Nephron progenitor cell (in vitro differentiated cells): ENCODE measurements at regions not wholly inside any gene's neighbourhood (a gene's known extent, or its start where the extent isn't known, plus 50 kb on each side); places are given as distances from the start of the nearest gene placed in this dataset.

Experiments used
- DNase-seq: peaks from one replicate; pipeline ENCODE4 v3.0.0; 2021
- H3K27ac Mint-ChIP-seq: 2 replicates; pipeline ENCODE4 v1.8.0; 2021; ENCODE audit warnings: mild to moderate bottlenecking, moderate library complexity, mixed read lengths
- H3K27me3 Mint-ChIP-seq: 2 replicates; pipeline ENCODE4 v1.8.0; 2021; ENCODE audit warnings: mild to moderate bottlenecking, low read depth, mixed read lengths; ENCODE audit not compliant: poor library complexity
- H3K36me3 Mint-ChIP-seq: 2 replicates; pipeline ENCODE4 v1.8.0; 2021; ENCODE audit warnings: low read depth, mixed read lengths
- H3K4me1 Mint-ChIP-seq: 2 replicates; pipeline ENCODE4 v1.8.0; 2021; ENCODE audit warnings: mixed read lengths
- H3K4me3 Mint-ChIP-seq: 2 replicates; pipeline ENCODE4 v1.8.0; 2021; ENCODE audit warnings: mild to moderate bottlenecking, moderate library complexity, mixed read lengths
- H3K9me3 Mint-ChIP-seq: 2 replicates; pipeline ENCODE4 v1.8.0; 2021; ENCODE audit warnings: mild to moderate bottlenecking, moderate library complexity, mixed read lengths
- CTCF ChIP-seq: fragments of 200-600 bp; sonication (generic); IDR thresholded peaks from 2 replicates; pipeline ENCODE4 v1.5.0; 2021; ENCODE audit warnings: antibody characterized with exemption

DNA sequence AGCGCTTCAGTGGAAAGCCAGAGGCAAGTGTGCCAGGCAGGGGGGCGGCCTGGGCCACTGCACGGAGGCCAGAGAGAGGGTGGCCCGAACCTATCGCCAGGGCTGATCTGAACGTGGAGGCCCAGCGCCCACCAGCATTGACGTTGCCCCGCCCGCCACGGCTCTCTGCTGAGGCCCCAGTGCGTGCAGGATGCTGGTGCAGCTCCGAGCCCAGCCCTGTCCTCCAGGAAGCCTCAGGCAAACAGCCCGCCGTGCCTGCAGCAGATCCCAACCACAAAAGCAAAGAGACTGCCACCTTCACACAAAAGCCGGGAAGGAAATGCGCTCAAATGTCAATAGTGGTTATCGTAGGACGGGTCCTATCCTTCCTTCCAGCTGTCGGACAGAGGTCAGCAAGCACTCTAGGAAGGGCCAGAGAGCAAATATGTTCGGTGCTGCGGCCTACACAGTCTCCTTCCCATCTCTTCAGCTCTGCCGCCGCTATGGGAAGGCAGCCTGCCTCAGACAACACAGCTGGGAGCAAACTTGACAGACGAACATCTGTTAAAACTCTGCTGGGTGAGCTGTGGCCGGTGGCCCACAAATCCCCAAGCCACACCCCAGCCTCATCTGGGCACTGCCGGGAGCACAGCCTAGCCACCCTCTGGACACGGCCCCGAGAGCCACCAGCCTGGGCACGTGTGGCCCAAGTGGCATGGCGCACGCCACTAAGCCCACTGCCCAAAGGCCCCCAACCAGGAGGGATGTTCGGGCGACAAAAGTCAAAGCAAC lies 146.2 kb downstream of the CRYBB2 start:
- H3K27ac Mint-ChIP-seq, result peak overlapping the region; percentile 72
- peaks cover 4% of the 10 kb centered on the region for H3K36me3 Mint-ChIP-seq
- DNase-seq, result no peak
- peaks cover 6% of the 10 kb centered on the region for H3K27me3 Mint-ChIP-seq
- no peak for TF ChIP-seq CTCF
- no peaks in the 10 kb centered on the region for H3K9me3 Mint-ChIP-seq
- no peak overlapping the region for H3K4me3 Mint-ChIP-seq
- peaks cover 44% of the 10 kb centered on the region for H3K4me1 Mint-ChIP-seq

DNA sequence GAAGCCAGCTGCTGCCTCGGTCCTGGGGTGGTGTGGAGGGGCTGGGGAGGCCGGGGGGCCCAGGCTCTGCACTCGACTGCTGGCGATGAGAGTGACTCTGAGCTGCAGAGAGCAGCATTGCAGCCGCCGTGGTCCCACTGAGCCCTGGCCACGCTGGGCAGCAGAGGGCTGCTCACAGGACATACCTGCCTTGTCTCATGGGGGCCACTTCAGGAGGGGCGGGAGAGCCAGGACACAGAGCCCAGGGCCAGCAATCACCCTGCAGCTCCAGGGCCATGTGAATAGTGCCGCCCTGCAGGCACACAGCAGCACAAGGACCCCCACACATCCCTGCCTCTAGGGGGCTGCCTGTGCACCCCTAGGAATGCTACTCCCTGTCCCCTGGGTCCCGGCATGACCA lies 147.0 kb downstream of the CRYBB2 start:
- H3K27ac Mint-ChIP-seq, result no peak overlapping the region
- peaks cover 6% of the 10 kb centered on the region for H3K27me3 Mint-ChIP-seq
- H3K9me3 Mint-ChIP-seq, result no peaks in the 10 kb centered on the region
- no peak for TF ChIP-seq CTCF
- DNase-seq, result no peak
- H3K36me3 Mint-ChIP-seq, result peaks cover 9% of the 10 kb centered on the region
- H3K4me1 Mint-ChIP-seq, result peaks cover 44% of the 10 kb centered on the region
- H3K4me3 Mint-ChIP-seq, result no peak overlapping the region

GRCh38 chr22:25366876-25367466 lies 147.5 kb downstream of the CRYBB2 start:
- Mint-ChIP-seq H3K36me3 (peaks cover 11% of the 10 kb centered on the region), H3K27me3 (peaks cover 3% of the 10 kb centered on the region), H3K4me1 (peaks cover 44% of the 10 kb centered on the region), H3K4me3 (no peak overlapping the region), H3K9me3 (no peaks in the 10 kb centered on the region), H3K27ac (no peak overlapping the region)
- DNase-seq, result no peak
- no peak for TF ChIP-seq CTCF

DNA sequence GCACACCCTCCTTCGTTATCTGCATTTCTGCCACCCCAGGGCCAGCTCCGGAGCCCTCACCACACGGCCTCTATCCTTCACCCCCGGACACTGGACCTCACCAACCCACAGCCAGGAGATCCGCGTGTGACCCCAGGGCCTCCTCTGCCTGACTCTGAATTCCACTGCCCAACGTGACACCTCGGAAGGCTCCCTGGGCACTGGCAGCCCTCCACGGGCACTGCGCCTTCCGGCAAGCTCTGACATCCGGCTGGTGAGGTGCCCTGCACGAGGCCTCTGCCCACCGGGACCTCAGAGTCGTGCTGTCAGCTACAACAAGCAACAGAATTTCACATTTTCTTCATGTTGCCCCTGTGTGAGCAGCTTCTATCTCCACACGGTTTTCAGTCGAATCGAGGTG lies 148.3 kb downstream of the CRYBB2 start:
- no peak for DNase-seq
- Mint-ChIP-seq H3K4me1 (peaks cover 44% of the 10 kb centered on the region), H3K9me3 (no peaks in the 10 kb centered on the region), H3K27ac (no peak overlapping the region), H3K36me3 (peaks cover 17% of the 10 kb centered on the region), H3K4me3 (no peak overlapping the region), H3K27me3 (peaks cover 6% of the 10 kb centered on the region)
- TF ChIP-seq CTCF, result no peak

DNA sequence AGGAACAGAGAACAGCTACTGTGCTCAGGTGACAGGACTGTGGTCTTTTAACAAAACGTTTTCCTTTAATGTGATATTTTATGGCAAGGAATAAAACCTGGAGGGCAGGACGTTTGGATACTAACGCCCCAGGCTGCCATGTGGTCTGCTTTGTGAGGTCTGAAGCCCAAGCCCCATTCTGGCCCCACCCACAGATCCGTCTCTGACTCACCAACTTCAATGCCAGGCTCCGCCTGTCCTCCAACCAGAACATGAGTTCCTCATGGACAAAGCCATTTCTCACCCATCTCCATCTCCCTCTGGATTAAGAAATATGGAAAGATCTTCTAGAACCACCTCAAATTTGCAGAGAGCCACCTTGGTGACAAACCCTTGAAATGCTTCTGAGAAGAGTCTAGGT lies 148.8 kb downstream of the CRYBB2 start:
- Mint-ChIP-seq H3K4me3 (no peak overlapping the region), H3K9me3 (no peaks in the 10 kb centered on the region), H3K36me3 (peaks cover 21% of the 10 kb centered on the region), H3K27ac (peak overlapping the region; percentile 49), H3K4me1 (peaks cover 40% of the 10 kb centered on the region), H3K27me3 (peaks cover 9% of the 10 kb centered on the region)
- no peak for TF ChIP-seq CTCF
- DNase-seq, result no peak

GRCh38 chr22:25369041-25369440 lies 149.6 kb downstream of the CRYBB2 start:
- peak overlapping the region; percentile 25 for H3K4me3 Mint-ChIP-seq
- no peak overlapping the region for H3K27ac Mint-ChIP-seq
- DNase-seq, result no peak
- H3K27me3 Mint-ChIP-seq, result peaks cover 13% of the 10 kb centered on the region
- H3K4me1 Mint-ChIP-seq, result peaks cover 34% of the 10 kb centered on the region
- no peaks in the 10 kb centered on the region for H3K9me3 Mint-ChIP-seq
- peaks cover 21% of the 10 kb centered on the region for H3K36me3 Mint-ChIP-seq
- TF ChIP-seq CTCF, result no peak
